A549 (cell line): ENCODE measurements at regions not wholly inside any gene's neighbourhood (a gene's known extent, or its start where the extent isn't known, plus 50 kb on each side); places are given as distances from the start of the nearest gene placed in this dataset.

Experiments used
- ATAC-seq, 2 experiments: fragments of 200-7000 bp in 1 of 2; fragments of >200 bp in 1 of 2; cut with Nextera tagmentation in 1 of 2; cut with Tn5 transposase in 1 of 2; 3 replicates each; pipeline versions ENCODE4 v1.8.0 to v1.9.1; 2018 to 2020; ENCODE audit warnings: mild to moderate bottlenecking in 1 of 2, moderate library complexity in 1 of 2
- CTCF ChIA-PET: fragments of 300-600 bp; sonication (Branson Sonifier 250); formaldehyde crosslinking; extraction: SDS; loops from one replicate; lab custom pipeline; 2021; ENCODE audit warnings: antibody characterized with exemption, inconsistent platforms; lab: Yijun Ruan, JAX
- POLR2A ChIA-PET: fragments of 350-600 bp; formaldehyde crosslinking; extraction: SDS; loops from one replicate; lab custom pipeline; 2021; ENCODE audit warnings: antibody characterized with exemption, inconsistent platforms; lab: Yijun Ruan, JAX
- DNase-seq, 2 experiments: peaks; one replicate each; pipeline versions ENCODE4 v3.0.0 to v3.0.0-alpha.2; 2011 to 2016; ENCODE audit warnings: low read depth in 1 of 2, low spot score in 1 of 2
- FAIRE-seq: peaks from 2 replicates; lab custom pipeline; 2011; peaks lifted over from hg19 to GRCh38; lab: Jason Lieb, UNC
- H3K27ac ChIP-seq, 2 experiments: fragments of >200 bp; sonication (Bioruptor Twin); formaldehyde crosslinking; 3 replicates each; pipeline ENCODE4 v1.5.1; 2016 to 2017
- H3K4me1 ChIP-seq: fragments of >200 bp; sonication (Bioruptor Twin); formaldehyde crosslinking; 3 replicates; pipeline ENCODE4 v1.6.1; 2016
- H3K4me2 ChIP-seq: fragments of >200 bp; sonication (Bioruptor Twin); formaldehyde crosslinking; 3 replicates; pipeline ENCODE4 v1.6.1; 2016
- H3K4me3 ChIP-seq: fragments of >200 bp; sonication (Bioruptor Twin); formaldehyde crosslinking; 3 replicates; pipeline ENCODE4 v1.5.1; 2016
- H3K9me3 ChIP-seq: fragments of >200 bp; sonication (Bioruptor Twin); formaldehyde crosslinking; 3 replicates; pipeline ENCODE4 v1.6.1; 2016
- ATOH8 ChIP-seq: fragments of 250-450 bp; sonication (Bioruptor Pico); IDR thresholded peaks from 2 replicates; pipeline ENCODE4 v1.5.0; 2020; ENCODE audit warnings: low read depth, mild to moderate bottlenecking, moderate library complexity
- CBX2 ChIP-seq: fragments of 200-600 bp; sonication (generic); IDR thresholded peaks from 2 replicates; pipeline ENCODE4 v1.6.1; 2016; ENCODE audit warnings: low read depth, mild to moderate bottlenecking, borderline replicate concordance
- CBX8 ChIP-seq: fragments of 200-600 bp; sonication (generic); IDR thresholded peaks from 2 replicates; pipeline ENCODE4 v1.6.1; 2016
- CEBPB ChIP-seq, 2 experiments: fragments of >200 bp in 1 of 2; sonication (Bioruptor Twin) in 1 of 2; formaldehyde crosslinking in 1 of 2; IDR thresholded peaks; 2 replicates each; pipeline ENCODE4 v1.6.1; 2012 to 2016
- CTCF ChIP-seq: fragments of >200 bp; sonication (Bioruptor Twin); formaldehyde crosslinking; IDR thresholded peaks from 3 replicates; pipeline ENCODE4 v1.5.1; 2016
- ESRRA ChIP-seq: fragments of 150-350 bp; IDR thresholded peaks from 2 replicates; pipeline ENCODE4 v1.6.1; 2014; ENCODE audit warnings: mild to moderate bottlenecking, low read length, borderline replicate concordance
- FOSB ChIP-seq: fragments of 250-450 bp; sonication (Bioruptor Pico); IDR thresholded peaks from 2 replicates; pipeline ENCODE4 v1.5.0; 2020; ENCODE audit warnings: mild to moderate bottlenecking, moderate library complexity
- FOSL2 ChIP-seq, 2 experiments: fragments of 450-650 bp in 1 of 2; fragments of >200 bp in 1 of 2; sonication (Bioruptor Twin) in 1 of 2; formaldehyde crosslinking; IDR thresholded peaks; 2 replicates each; pipeline versions ENCODE4 v1.5.0 to v1.6.1; 2016 to 2020; ENCODE audit warnings: mild to moderate bottlenecking in 1 of 2, moderate library complexity in 1 of 2
- FOXS1 ChIP-seq: fragments of 250-450 bp; sonication (Bioruptor Pico); IDR thresholded peaks from 2 replicates; pipeline ENCODE4 v1.5.0; 2020; ENCODE audit warnings: mild to moderate bottlenecking, moderate library complexity
- HEYL ChIP-seq: fragments of 250-450 bp; sonication (Bioruptor Pico); IDR thresholded peaks from 2 replicates; pipeline ENCODE4 v1.8.0; 2021; ENCODE audit warnings: mild to moderate bottlenecking, moderate library complexity
- HMGXB4 ChIP-seq: fragments of 250-450 bp; sonication (Bioruptor Pico); IDR thresholded peaks from 2 replicates; pipeline ENCODE4 v1.5.0; 2021; ENCODE audit warnings: mild to moderate bottlenecking, moderate library complexity, borderline replicate concordance
- HOXA7 ChIP-seq: fragments of 250-450 bp; sonication (Bioruptor Pico); IDR thresholded peaks from 2 replicates; pipeline ENCODE4 v1.5.0; 2020; ENCODE audit warnings: mild to moderate bottlenecking, moderate library complexity
- HOXB5 ChIP-seq: fragments of 250-450 bp; sonication (Bioruptor Pico); IDR thresholded peaks from 2 replicates; pipeline ENCODE4 v1.5.0; 2020; ENCODE audit warnings: mild to moderate bottlenecking, moderate library complexity
- KDM5A ChIP-seq: fragments of 200-600 bp; sonication (generic); IDR thresholded peaks from 2 replicates; pipeline ENCODE4 v1.6.1; 2016; ENCODE audit warnings: antibody characterized with exemption, mild to moderate bottlenecking
- MAX ChIP-seq: IDR thresholded peaks from 2 replicates; pipeline ENCODE4 v1.6.1; 2012
- POLR2AphosphoS2 ChIP-seq: conservative IDR thresholded peaks from 2 replicates; pipeline ENCODE4 v1.6.1; 2012; ENCODE audit warnings: low read length, improper control_type of control experiment, inconsistent platforms
- RARB ChIP-seq: fragments of 250-450 bp; sonication (Bioruptor Pico); IDR thresholded peaks from 2 replicates; pipeline ENCODE4 v1.8.0; 2021; ENCODE audit warnings: mild to moderate bottlenecking, moderate library complexity
- RCOR1 ChIP-seq: fragments of 150-350 bp; IDR thresholded peaks from 2 replicates; pipeline ENCODE4 v1.6.1; 2014; ENCODE audit warnings: antibody characterized with exemption, low read length, low read depth
- REST ChIP-seq: fragments of 200-600 bp; sonication (generic); IDR thresholded peaks from 2 replicates; pipeline ENCODE4 v1.6.1; 2016; ENCODE audit warnings: antibody characterized with exemption, mild to moderate bottlenecking, moderate library complexity
- TP53 ChIP-seq: fragments of 250-450 bp; sonication (Bioruptor Pico); IDR thresholded peaks from 2 replicates; pipeline ENCODE4 v1.5.0; 2021; ENCODE audit warnings: mild to moderate bottlenecking, moderate library complexity
- ZNF302 ChIP-seq: fragments of 250-450 bp; sonication (Bioruptor Pico); IDR thresholded peaks from 2 replicates; pipeline ENCODE4 v1.9.0; 2021; ENCODE audit warnings: inconsistent platforms, mild to moderate bottlenecking, moderate library complexity
- WGBS: methylation state at CpG from one replicate; pipeline ENCODE4 v1.1.6; 2017; ENCODE audit errors: missing lambda C conversion rate; 5-methylcytosine and 5-hydroxymethylcytosine counted together
- TF ChIP-seq, protein P1 (sequence below): fragments of 450-650 bp; IDR thresholded peaks from 2 replicates; pipeline ENCODE4 v1.6.1; 2014; ENCODE audit warnings: antibody characterized with exemption

- no peak for ATAC-seq
These were observed 305.3 kb downstream of the TMX3 start for GRCh38 chr18:68409576-68409975.

DNA sequence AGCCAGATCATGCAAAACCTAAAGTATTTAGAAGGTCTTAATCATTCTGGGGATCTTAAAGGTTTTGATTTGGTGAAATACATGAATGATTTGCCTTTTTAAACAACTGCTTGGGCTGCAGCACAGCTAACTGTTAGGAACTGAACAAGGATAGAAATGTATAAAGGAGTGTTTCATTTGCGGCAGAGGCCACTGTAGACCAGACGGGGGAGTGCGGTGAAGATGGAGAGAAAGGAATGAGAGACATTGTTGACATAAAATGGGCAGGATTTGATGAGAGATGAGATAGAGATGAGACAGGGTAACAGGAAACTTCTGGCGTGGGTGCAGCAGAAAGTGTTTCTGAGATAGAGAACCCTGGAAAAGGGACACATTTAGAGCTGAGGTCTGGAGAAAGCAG lies 308.1 kb downstream of the TMX3 start:
- TF ChIP-seq ZNF302 (CRISPR knock-in tag) (no peak), CTCF (no peak), TP53 (CRISPR knock-in tag) (no peak), FOXS1 (no peak)
- Histone ChIP-seq H3K4me1 (no peaks in the 10 kb centered on the region), H3K27ac (no peak overlapping the region), H3K9me3 (no peaks in the 10 kb centered on the region), H3K4me2 (no peak overlapping the region), H3K4me3 (no peak overlapping the region)
- DNase-seq (no peak), FAIRE-seq (no peak), ATAC-seq (no peak)
- ChIA-PET CTCF (no interaction called here), POLR2A (no interaction called here)
- 15% methylated on average over 4 of the region's 4 CpGs for WGBS

More at GRCh38 chr18:68409576-68409975, 305.3 kb downstream of the TMX3 start:
- Histone ChIP-seq H3K4me1 (no peaks in the 10 kb centered on the region), H3K4me3 (no peak overlapping the region), H3K9me3 (no peaks in the 10 kb centered on the region), H3K27ac (no peak overlapping the region)
- POLR2A ChIA-PET: no interaction called here
- DNase-seq: no peak
- TF ChIP-seq ESRRA (no peak), HOXA7 (no peak), FOXS1 (no peak), RARB (CRISPR knock-in tag) (no peak), HOXB5 (CRISPR knock-in tag) (no peak), FOSL2 (IDR thresholded peaks at IDR 0.05) (no peak), FOSL2 (CRISPR knock-in tag; IDR thresholded peaks at IDR 0.05) (no peak), ATOH8 (CRISPR knock-in tag) (no peak), FOSB (CRISPR knock-in tag) (no peak), HEYL (CRISPR knock-in tag) (no peak), POLR2AphosphoS2 (no peak), KDM5A (no peak), MAX (no peak), CBX8 (no peak), HMGXB4 (CRISPR knock-in tag) (no peak), CBX2 (no peak), REST (no peak), RCOR1 (no peak), CEBPB (IDR thresholded peaks at IDR 0.05) (no peak)
- TF ChIP-seq, protein P1, sequence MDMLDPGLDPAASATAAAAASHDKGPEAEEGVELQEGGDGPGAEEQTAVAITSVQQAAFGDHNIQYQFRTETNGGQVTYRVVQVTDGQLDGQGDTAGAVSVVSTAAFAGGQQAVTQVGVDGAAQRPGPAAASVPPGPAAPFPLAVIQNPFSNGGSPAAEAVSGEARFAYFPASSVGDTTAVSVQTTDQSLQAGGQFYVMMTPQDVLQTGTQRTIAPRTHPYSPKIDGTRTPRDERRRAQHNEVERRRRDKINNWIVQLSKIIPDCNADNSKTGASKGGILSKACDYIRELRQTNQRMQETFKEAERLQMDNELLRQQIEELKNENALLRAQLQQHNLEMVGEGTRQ: no peak
- TF ChIP-seq, all 56 proteins: peak for 0
- WGBS: 10% methylated on average over 2 of the region's 2 CpGs
- H3K4me2 ChIP-seq: no peak overlapping the region
- no peak for FAIRE-seq
- CTCF ChIA-PET: no interaction called here
